HG03457 (cell line): ENCODE measurements at regions not wholly inside any gene's neighbourhood (a gene's known extent, or its start where the extent isn't known, plus 50 kb on each side); places are given as distances from the start of the nearest gene placed in this dataset.

ENCODE experiments used
- ATAC-seq: cut with Tn5 transposase; IDR thresholded peaks from one replicate; pipeline ENCODE4 v1.9.1; 2021; ENCODE audit warnings: moderate number of reproducible peaks; ENCODE audit not compliant: unreplicated experiment

DNA sequence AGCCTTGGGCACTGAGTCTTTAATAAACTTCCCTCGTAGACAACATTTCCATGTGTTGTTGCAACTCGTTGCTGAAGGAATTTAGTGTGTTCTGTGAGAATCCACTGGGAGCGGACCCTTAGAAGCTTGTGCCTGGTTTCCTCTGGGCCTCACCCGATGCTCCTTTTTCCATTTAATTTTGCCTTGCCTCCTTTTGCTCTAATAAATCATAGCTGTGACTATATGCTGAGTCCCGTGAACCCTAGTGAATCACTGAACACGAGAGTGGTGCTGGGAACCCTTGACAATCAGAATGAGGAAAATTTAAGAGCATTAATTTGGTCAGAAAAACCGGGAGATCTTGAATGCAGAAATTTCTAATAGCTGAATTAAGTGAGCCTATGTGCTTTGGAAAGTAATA lies 291.1 kb upstream of the ZNF608 start:
- ATAC-seq = no peak

- ATAC-seq = no peak
These were observed 292.0 kb upstream of the ZNF608 start for GRCh38 chr5:125038477-125038876.

GRCh38 chr5:125041798-125042197 lies 295.4 kb upstream of the ZNF608 start:
- no peak for ATAC-seq

GRCh38 chr5:125042261-125042890 lies 295.9 kb upstream of the ZNF608 start:
- no peak for ATAC-seq

DNA sequence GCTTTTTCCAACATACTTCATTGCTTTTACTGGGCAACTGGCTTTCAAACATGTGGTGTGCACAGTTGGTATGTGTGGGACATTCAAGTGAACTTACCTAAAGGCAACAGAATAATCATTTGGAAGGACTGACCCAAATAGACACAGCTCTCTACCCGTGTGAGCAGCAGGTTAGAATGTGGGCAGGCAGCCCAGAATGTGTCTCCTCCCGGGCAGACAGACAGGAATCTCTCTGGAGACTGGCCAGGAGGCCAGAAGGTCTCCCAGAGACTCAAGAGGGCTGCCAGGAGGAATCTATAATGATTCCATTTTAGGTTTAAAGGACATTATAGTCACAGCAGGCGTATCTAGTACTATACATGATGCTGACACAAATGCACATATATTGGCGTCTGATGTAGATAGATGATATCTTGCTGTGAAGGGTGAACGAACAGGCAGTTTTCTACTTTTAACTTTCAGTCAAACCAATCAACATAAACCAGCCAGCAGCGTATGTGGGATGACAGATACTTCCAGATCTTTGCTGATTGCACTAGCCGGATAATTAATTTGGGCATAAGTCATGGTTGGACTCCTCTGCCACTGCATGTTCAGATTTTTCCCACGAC lies 297.4 kb upstream of the ZNF608 start:
- no peak for ATAC-seq

GRCh38 chr5:125044491-125045282 lies 298.2 kb upstream of the ZNF608 start:
- no peak for ATAC-seq

DNA sequence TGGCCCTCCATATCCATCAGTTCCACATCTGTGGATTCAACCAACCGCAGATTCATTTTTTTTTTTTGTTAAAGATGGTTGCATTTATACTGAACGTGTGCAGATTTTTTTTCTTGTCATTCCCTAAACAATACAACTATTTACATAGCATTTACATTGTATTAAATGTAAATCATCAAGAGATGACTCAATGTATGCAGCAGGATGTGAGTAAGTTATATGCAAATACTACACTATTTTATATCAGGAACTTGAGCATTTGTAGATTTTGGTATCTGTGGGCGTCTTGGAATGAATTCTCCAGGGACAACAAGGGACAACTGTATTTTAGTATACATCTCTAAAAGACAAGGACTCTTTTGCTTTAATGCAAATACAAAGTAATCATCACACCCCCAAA lies 299.2 kb upstream of the ZNF608 start:
- no peak for ATAC-seq

DNA sequence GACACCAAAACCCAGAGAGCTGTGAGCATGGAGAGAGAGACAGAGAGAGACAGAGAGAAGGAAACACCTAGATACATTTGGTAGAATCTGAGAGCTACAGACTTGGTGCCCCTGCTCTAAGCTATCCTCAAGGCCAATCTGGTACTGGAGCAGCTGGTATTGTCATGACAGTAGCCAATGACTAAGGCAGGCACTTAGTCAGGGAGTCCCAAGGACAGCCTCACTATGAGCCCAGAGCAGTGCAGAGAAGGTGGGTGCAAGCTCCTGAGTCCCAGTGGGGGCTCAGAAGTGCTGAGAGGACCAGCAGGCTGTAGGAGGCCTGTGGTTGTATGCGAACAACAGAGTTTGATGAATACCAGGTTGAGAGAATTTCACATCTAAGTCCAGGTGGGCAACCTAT lies 300.4 kb upstream of the ZNF608 start:
- no peak for ATAC-seq

DNA sequence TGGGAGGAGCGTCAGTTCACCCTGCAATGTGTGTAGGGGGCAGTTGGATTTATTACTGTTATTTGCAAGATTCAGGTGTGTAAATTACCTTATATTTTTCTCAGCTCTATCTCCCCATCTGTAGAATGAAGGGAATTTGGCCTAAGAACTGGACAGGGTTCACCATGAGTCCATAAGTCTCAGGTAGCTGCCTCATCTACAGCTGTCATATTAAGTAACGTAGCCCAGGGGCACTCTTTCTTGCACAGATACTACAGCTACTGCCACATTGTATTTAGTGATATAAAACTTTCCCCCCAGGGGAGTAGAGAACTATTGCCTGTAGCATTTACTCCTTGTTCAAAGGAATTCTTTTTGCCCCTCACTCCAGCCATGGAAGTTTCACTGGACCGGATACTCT lies 301.4 kb upstream of the ZNF608 start:
- ATAC-seq = no peak

DNA sequence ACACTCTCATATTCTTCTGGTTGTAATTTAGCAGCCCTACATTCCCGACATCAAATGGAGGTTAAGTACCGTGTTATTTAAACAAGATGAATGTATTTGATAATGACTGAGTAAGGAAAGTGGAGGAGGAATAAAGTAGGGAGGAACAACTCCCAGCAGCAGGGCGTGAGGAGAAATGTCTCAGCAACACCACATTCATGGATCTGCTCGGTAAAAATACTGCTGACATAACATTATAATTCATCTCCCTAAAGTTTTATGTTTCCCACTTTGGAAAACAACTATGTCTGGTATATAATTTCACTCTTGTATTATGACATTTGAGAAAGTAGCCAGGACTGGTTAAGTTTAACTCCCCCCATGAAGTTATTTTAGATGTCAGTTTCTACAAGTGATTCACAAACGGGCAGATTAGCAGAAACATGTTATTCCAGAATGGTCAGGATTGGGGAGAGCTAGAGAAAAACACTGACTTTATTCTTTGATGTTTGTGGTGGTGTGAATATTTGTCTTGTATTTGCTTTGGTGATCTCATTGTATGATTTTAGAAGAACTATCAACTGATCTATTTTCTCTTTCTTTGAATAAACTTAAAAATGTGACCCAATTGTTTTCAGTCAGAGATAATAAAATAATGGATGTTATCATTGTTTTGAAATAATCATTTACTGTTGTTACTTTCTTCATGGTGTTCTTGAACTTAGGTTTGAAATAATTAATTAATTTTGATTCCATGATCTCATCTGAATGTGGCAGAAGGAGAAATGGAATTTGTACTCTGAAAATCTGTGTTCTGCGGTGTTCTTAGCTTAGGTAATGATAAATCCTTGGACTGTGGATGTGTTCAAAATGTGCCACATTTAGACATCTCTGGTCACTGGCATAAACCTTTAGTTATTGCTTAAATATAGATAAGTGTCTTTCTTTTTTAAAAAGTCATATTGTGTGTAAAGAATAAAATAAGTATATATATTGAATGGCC lies 303.6 kb upstream of the ZNF608 start:
- no peak for ATAC-seq

DNA sequence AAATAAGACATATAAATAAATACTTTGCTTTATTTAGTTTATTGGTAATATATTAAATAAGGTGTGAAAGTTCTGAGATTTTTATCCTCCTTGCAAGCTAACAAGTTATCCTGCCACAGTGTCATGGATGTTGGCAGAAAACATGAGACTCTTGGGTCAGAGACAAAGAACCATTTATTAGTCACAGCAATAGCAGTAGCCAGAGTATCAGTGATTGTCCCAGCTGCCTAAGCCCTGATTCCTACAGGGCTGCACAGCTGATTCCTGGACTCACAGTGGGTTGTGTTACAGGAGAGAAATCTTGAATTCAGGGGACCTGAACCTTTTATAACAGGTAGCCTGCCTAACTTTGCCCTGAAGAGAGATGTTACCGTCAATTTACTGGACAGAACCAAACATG lies 304.5 kb upstream of the ZNF608 start:
- ATAC-seq = no peak

DNA sequence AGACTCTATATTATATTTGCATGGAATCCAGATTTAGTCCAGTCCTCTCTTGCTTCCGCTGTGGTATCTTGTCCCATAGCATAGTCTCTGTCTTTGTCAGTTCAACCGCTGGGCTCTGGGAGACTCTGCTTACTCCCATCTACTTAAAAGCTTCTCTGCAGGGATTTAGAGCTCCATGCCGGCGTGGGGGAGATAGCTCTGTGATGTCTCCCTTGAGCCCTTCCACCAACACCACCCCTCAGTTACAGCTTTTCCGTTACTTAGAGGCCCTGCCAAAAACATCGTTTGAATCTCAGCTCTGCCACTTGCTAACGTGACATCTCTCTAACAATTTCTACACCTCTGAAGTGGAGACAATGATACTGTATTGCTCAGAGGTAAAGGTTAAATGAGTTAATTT lies 306.1 kb upstream of the ZNF608 start:
- no peak for ATAC-seq

- ATAC-seq = no peak
These were observed 306.7 kb upstream of the ZNF608 start for GRCh38 chr5:125053179-125053578.

- ATAC-seq = no peak
These were observed 307.7 kb upstream of the ZNF608 start for GRCh38 chr5:125054146-125054545.

DNA sequence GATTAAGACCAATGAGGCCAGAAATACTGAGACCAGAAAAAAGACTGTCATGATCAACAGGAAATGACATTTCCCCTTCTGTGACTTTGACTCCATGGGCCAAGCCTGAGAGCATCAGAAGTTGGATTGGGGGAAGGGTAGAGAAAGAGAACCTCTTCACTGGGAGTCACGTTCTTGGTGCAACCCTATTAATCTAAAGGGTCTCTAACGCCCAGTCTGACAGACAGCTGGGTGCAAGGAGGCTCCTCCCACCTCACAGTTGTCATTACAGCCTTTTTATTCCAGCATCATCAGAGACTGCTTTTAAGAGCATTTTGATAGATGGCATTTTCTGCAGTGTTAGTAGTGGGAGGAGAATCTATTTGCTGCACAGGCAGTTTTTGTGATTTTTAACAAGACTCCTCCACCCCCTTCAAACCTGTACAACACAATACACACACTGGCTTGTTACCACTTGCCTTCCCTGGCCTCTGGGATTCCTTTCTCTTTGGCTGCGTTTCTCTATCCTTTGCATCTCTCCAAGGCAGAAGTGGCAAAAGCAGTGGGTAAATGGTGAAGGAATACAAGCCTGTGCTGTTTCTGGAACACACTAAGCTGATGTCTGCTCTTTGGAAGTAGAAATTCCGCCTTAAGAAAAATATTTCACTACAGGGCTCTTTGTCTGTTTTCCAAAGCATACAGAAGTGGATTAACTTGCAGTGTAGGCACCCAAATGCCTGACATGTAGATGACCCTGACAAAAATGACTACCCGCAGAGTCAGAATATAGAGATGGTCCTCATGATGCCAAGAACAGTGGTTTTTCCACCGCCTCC lies 310.4 kb upstream of the ZNF608 start:
- ATAC-seq = no peak

DNA sequence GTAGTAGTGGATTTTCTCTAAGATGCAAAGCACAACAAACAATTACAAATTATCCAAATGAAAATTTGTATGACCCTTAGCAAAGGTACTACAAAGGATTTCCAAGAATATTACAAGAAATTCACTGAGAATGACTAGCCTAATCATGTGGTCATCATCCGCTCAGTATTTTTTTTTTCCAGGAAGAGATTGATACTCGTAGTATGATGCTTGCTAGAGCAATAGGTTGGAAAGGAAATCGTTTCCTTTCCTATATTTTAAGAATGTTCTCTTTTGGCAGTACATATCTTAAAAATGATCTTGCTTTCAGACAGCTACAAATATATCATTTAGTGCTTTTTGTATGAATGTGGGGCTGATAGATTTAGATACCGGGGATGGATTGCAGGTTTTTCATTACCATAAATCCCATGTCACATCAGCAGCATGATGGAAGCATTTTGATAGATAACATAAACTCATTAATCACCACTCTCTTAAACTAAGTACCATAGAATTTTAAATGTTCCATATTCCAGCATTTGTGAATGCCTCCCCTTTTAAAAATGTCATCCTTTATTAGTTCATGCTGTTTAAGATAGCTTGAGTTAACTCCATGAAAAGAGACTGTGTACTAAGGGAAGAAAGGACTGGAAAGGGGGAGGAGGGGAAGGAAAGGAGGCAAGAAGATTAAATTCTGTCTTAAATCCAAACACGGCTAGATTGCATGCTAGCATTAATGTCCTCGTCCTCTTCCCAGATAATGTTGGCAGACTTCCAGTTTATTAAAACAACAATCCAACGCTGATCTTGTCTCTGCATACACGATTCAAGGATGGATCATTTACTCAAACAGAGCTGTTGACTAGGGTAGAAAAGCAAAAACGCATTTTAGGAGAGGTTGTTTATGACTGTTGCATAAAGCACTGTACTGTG lies 311.7 kb upstream of the ZNF608 start:
- ATAC-seq = no peak

DNA sequence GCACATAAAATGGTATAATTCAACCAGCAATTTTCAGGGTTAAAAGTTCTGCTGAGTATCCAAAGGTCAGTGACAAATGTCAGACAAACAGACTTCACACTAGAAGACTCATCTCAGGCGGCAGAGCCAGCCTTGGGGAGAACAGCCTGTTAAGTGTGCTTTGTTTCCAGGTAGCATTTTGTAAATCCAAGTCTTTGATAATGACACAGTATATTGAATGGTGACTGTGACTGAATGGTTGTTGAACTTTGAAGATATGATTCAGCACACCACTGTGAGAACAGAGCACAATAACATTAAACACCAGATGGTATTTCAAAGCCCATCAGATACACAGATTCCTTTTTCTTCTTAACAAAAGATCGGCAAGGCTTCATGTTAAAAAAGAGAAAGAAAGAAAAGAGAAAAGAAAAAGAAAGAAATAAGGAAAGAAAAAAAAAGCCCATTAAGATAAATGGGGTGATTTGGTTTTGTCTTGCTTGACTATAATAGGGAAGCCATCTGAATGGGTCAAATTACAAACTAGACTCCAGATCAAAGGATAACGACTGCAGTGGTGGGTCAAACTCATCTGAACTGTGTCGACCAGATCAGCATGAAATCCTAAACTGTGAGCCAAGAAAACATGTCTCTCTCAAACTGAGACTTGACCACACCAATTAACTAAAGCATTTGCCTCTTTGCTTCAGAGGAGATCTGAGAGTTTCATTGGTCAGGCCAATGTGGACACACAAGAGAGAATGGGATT lies 313.0 kb upstream of the ZNF608 start:
- no peak for ATAC-seq

GRCh38 chr5:125061726-125062125 lies 315.3 kb upstream of the ZNF608 start:
- no peak for ATAC-seq
